OCI-LY1 (cell line): ENCODE measurements at regions not wholly inside any gene's neighbourhood (a gene's known extent, or its start where the extent isn't known, plus 50 kb on each side); places are given as distances from the start of the nearest gene placed in this dataset.

Source experiments
- H2AFZ ChIP-seq: fragments of 200-600 bp; sonication (generic), shearing (Covaris generic); 2 replicates; pipeline ENCODE4 v1.6.0; 2014; ENCODE audit warnings: antibody characterized with exemption, mild to moderate bottlenecking, low read length
- H3F3A ChIP-seq: fragments of 200-600 bp; sonication (generic), shearing (Covaris generic); 2 replicates; pipeline ENCODE4 v1.6.0; 2014; ENCODE audit warnings: mild to moderate bottlenecking, antibody characterized with exemption, low read length, moderate library complexity; ENCODE audit not compliant: insufficient read depth
- H3K27ac ChIP-seq: fragments of 200-600 bp; sonication (generic); 2 replicates; pipeline ENCODE4 v1.5.1; 2014; ENCODE audit warnings: low read length, mixed run types, mild to moderate bottlenecking, low read depth; ENCODE audit not compliant: poor library complexity, severe bottlenecking
- H3K27me3 ChIP-seq: fragments of 200-600 bp; sonication (generic); 2 replicates; pipeline ENCODE4 v1.6.0; 2014; ENCODE audit warnings: antibody characterized with exemption, mild to moderate bottlenecking, low read length, moderate library complexity; ENCODE audit not compliant: insufficient read depth
- H3K36me3 ChIP-seq: fragments of 200-600 bp; sonication (generic); 2 replicates; pipeline ENCODE4 v1.6.1; 2014; ENCODE audit warnings: mild to moderate bottlenecking, antibody characterized with exemption, low read length, moderate library complexity, mixed read lengths; ENCODE audit not compliant: insufficient read depth
- H3K4me1 ChIP-seq: fragments of 200-600 bp; sonication (generic); 2 replicates; pipeline ENCODE4 v1.5.1; 2014; ENCODE audit warnings: mild to moderate bottlenecking, low read length, moderate library complexity; ENCODE audit not compliant: insufficient read depth, severe bottlenecking
- H3K4me2 ChIP-seq: fragments of 200-600 bp; sonication (generic), shearing (Covaris generic); 2 replicates; pipeline ENCODE4 v1.6.1; 2014; ENCODE audit warnings: low read length
- H3K4me3 ChIP-seq: fragments of 200-600 bp; sonication (generic); 2 replicates; pipeline ENCODE4 v1.5.1; 2014; ENCODE audit warnings: low read length, low read depth, mild to moderate bottlenecking, mixed read lengths; ENCODE audit not compliant: poor library complexity, severe bottlenecking
- H3K79me2 ChIP-seq: fragments of 200-600 bp; shearing (Covaris generic); 2 replicates; pipeline ENCODE4 v1.6.1; 2016; ENCODE audit warnings: mixed run types, low read length, mixed read lengths; ENCODE audit not compliant: insufficient read depth
- H3K9ac ChIP-seq: fragments of 200-600 bp; sonication (generic), shearing (Covaris generic); 2 replicates; pipeline ENCODE4 v1.6.1; 2014; ENCODE audit warnings: mild to moderate bottlenecking, low read length, mixed read lengths
- H3K9me2 ChIP-seq: fragments of 200-600 bp; sonication (generic), shearing (Covaris generic); 2 replicates; pipeline ENCODE4 v1.6.1; 2014; ENCODE audit warnings: low read depth, mild to moderate bottlenecking, low read length, mixed read lengths
- H3K9me3 ChIP-seq: fragments of 200-600 bp; shearing (Covaris generic); 2 replicates; pipeline ENCODE4 v1.6.1; 2014; ENCODE audit warnings: low read length, mixed read lengths
- H4K20me1 ChIP-seq: fragments of 200-600 bp; sonication (generic), shearing (Covaris generic); 2 replicates; pipeline ENCODE4 v1.6.0; 2016; ENCODE audit warnings: mild to moderate bottlenecking, low read length; ENCODE audit not compliant: insufficient read depth
- EZH2 ChIP-seq: fragments of 200-600 bp; sonication (generic), shearing (Covaris generic); IDR thresholded peaks from 2 replicates; pipeline ENCODE4 v1.8.0; 2017; ENCODE audit warnings: borderline replicate concordance, mixed run types, mild to moderate bottlenecking, antibody characterized with exemption, low read length, moderate library complexity, mixed read lengths
- TF ChIP-seq, protein P1 (sequence below): fragments of 200-600 bp; sonication (generic), shearing (Covaris generic); IDR thresholded peaks from 2 replicates; pipeline ENCODE4 v1.5.1; 2017; ENCODE audit warnings: mild to moderate bottlenecking, antibody characterized with exemption, low read length, moderate library complexity, mixed read lengths

DNA sequence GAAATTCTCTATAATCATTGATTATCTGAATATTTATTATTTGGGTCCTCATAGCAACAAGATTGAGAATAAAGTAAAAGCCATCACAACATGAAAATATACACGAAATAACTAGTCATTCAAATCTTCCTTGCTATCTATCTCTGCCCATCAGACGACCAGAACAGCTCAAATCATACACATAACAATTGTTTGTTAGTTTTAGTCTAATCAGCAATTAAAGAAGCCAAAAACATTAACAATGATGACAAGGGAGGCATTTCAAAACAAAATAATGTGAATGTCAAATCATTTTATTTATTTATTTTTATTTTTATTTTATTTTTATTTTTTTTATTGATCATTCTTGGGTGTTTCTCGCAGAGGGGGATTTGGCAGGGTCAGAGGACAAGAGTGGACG, 106.0 kb upstream of the BNC2 start:
- Histone ChIP-seq H3F3A (no peaks in the 10 kb centered on the region), H3K9ac (no peak overlapping the region), H3K4me3 (no peak overlapping the region), H3K4me2 (no peak overlapping the region), H3K9me3 (no peaks in the 10 kb centered on the region), H3K79me2 (no peaks in the 10 kb centered on the region), H3K4me1 (no peaks in the 10 kb centered on the region), H3K9me2 (no peaks in the 10 kb centered on the region), H4K20me1 (no peaks in the 10 kb centered on the region), H3K27ac (no peak overlapping the region), H2AFZ (no peak overlapping the region), H3K27me3 (no peaks in the 10 kb centered on the region), H3K36me3 (no peaks in the 10 kb centered on the region)
- TF ChIP-seq, protein P1, sequence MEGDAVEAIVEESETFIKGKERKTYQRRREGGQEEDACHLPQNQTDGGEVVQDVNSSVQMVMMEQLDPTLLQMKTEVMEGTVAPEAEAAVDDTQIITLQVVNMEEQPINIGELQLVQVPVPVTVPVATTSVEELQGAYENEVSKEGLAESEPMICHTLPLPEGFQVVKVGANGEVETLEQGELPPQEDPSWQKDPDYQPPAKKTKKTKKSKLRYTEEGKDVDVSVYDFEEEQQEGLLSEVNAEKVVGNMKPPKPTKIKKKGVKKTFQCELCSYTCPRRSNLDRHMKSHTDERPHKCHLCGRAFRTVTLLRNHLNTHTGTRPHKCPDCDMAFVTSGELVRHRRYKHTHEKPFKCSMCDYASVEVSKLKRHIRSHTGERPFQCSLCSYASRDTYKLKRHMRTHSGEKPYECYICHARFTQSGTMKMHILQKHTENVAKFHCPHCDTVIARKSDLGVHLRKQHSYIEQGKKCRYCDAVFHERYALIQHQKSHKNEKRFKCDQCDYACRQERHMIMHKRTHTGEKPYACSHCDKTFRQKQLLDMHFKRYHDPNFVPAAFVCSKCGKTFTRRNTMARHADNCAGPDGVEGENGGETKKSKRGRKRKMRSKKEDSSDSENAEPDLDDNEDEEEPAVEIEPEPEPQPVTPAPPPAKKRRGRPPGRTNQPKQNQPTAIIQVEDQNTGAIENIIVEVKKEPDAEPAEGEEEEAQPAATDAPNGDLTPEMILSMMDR = no peak
- no peak for TF ChIP-seq EZH2

DNA sequence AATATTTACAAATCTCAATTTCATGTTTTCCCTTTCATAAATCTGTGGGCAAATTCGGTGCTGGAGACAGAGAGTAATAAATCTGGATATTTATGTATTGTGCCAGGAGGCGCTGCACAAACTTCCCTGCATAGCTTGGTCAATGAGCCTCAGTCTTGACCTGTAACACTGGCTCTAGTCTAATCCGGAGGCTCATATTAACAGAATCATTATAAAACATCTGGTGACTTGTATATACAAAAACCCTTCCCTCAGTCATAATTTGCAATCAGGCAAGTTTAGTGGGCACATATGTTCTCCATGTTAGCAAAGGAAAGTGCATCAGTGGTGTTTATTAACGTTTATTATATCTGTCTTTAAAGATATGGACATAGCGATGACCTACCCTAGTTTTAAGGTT, 104.0 kb upstream of the BNC2 start:
- Histone ChIP-seq H2AFZ (no peak overlapping the region), H3K9ac (no peak overlapping the region), H3K9me3 (no peaks in the 10 kb centered on the region), H3K4me3 (no peak overlapping the region), H4K20me1 (no peaks in the 10 kb centered on the region), H3K36me3 (no peaks in the 10 kb centered on the region), H3K27me3 (no peaks in the 10 kb centered on the region), H3K27ac (no peak overlapping the region), H3K4me2 (no peak overlapping the region), H3K79me2 (no peaks in the 10 kb centered on the region), H3K9me2 (no peaks in the 10 kb centered on the region), H3K4me1 (no peaks in the 10 kb centered on the region), H3F3A (no peaks in the 10 kb centered on the region)
- TF ChIP-seq, protein P1 = no peak
- no peak for TF ChIP-seq EZH2

DNA sequence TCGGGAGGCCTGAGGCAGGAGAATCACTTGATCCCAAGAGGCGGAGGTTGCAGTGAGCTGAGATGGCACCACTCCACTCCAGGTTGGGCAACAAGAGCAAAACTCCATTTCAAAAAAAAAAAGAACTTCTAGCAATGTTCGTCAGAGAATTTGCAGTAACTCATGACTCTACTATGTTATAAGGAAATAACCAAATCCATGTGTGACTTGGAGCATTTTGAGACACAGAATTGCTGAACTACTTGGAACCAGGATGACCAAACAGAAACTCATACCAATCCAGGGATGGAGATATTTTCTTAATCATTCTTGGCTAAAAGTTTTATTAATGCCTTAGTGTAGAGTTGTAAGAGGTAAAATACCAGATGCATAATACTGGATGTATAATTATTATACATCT, 99.9 kb upstream of the BNC2 start:
- no peak for TF ChIP-seq EZH2
- TF ChIP-seq, protein P1 = no peak
- H3K27me3 ChIP-seq = no peaks in the 10 kb centered on the region
- H3K4me2 ChIP-seq = no peak overlapping the region
- H3K79me2 ChIP-seq = no peaks in the 10 kb centered on the region
- no peaks in the 10 kb centered on the region for H3K9me3 ChIP-seq
- H3K4me1 ChIP-seq = no peaks in the 10 kb centered on the region
- no peak overlapping the region for H3K4me3 ChIP-seq
- no peaks in the 10 kb centered on the region for H4K20me1 ChIP-seq
- no peak overlapping the region for H3K9ac ChIP-seq
- H3K36me3 ChIP-seq = no peaks in the 10 kb centered on the region
- H2AFZ ChIP-seq = no peak overlapping the region
- H3F3A ChIP-seq = no peaks in the 10 kb centered on the region
- H3K27ac ChIP-seq = no peak overlapping the region
- no peaks in the 10 kb centered on the region for H3K9me2 ChIP-seq
